HG03025 (cell line): ENCODE measurements at regions not wholly inside any gene's neighbourhood (a gene's known extent, or its start where the extent isn't known, plus 50 kb on each side); places are given as distances from the start of the nearest gene placed in this dataset.
"Not testable (repeated sequence)": the region's sequence is repeated elsewhere in the genome, so short reads cannot be mapped to it uniquely, and the experiment has no call there.

Source experiments
- ATAC-seq: cut with Tn5 transposase; IDR thresholded peaks from one replicate; pipeline ENCODE4 v1.9.1; 2021; ENCODE audit warnings: mild to moderate bottlenecking, moderate library complexity; ENCODE audit not compliant: unreplicated experiment, low FRiP score

GRCh38 chr12:97968641-97969197 lies 506.1 kb downstream of the RMST start:
- no peak for ATAC-seq

GRCh38 chr12:97977870-97978405 lies 515.3 kb downstream of the RMST start:
- ATAC-seq = no peak

DNA sequence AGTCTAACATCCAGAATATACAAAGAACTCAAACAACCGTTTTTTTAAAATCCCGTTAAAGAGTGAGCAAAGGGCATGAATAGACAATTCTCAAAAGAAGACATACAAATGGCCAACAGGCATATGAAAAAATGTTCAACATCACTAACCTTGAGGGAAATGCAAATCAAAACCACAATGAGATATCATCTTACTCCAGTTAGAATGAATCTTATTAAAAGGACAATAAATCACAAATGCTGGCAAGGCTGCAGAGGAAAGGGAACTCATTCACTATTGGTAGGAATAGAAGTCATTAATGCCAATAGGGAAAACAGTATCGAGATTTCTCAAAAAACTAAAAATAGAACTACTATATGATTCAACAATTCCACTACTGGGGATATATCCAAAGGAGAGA lies 520.1 kb downstream of the RMST start:
- ATAC-seq = no peak

- ATAC-seq = no peak
Measured at GRCh38 chr12:97983796-97984195, 521.2 kb downstream of the RMST start.

GRCh38 chr12:97984436-97984835 lies 521.8 kb downstream of the RMST start:
- ATAC-seq = no peak

GRCh38 chr12:97984974-97985580 lies 522.5 kb downstream of the RMST start:
- ATAC-seq = no peak

GRCh38 chr12:97985834-97986233 lies 523.2 kb downstream of the RMST start:
- no peak for ATAC-seq

GRCh38 chr12:97988588-97988987 lies 526.0 kb downstream of the RMST start:
- not testable (repeated sequence) for ATAC-seq

- no peak for ATAC-seq
Measured at GRCh38 chr12:97989366-97989940, 525.9 kb upstream of the TMPO start.

DNA sequence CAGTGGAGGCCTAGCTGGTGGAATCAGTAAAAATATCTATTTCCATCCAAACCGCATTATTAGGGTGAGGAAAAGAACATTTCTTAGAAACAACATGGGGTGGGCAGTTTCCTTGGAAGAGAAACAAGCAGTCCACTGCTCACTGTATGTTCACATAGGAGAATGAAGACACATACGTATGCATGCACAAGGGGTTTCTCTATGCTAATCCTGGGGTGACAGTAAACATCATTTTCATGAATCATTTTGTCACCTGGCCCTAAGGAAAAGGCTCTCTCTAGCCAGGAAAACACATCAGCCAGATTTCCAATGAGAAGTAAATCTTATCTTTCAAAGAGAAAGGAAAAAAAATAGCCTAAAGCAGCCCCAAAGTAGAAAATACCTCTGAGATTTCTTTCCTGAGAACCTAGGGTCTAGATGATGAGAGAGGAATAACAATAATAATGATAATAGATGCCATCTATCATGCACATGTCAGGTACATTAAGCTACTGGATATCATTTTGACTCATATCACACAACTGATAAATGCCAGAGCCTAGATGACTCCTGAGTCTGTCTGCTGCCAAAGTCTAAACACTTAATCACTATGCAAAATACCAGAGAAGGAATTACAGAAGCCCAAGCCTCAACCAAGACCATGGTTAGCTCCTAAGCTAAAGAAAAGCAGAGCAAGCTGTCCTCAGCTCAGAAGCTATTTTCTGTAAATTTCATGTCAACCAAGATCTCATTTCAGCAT lies 520.5 kb upstream of the TMPO start:
- no peak for ATAC-seq

GRCh38 chr12:97995559-97995958 lies 519.8 kb upstream of the TMPO start:
- ATAC-seq = no peak

- no peak for ATAC-seq
Measured at GRCh38 chr12:98001430-98001829, 514.0 kb upstream of the TMPO start.

DNA sequence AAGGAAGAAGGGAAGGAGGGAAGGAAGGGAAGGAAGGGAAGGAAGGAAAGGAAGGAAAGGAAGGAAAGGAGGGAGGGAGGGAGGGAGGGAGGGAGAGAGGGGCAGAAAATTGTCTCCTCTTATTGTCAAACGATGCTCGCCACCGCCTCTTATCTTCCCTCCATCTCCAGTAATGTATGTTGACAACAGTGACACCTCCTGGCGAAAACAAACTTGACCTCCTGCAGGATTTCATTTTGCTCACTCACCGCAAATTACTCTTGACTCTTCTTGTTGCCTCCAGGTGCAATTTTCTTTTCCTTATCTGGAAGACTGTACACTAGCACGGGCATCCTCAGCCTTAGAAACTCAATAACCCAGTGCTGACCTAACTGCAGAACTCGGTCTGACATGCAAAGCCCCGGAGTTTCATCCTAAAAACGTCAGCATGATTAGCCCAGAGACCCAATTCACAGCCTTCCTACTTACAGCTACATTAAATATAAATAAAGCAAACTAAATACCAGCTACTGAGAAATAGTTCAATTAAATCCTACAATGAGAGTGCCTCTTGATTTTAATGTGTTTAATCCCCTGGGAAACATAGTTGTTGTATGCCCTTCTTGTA lies 512.4 kb upstream of the TMPO start:
- peak; percentile 74 for ATAC-seq

DNA sequence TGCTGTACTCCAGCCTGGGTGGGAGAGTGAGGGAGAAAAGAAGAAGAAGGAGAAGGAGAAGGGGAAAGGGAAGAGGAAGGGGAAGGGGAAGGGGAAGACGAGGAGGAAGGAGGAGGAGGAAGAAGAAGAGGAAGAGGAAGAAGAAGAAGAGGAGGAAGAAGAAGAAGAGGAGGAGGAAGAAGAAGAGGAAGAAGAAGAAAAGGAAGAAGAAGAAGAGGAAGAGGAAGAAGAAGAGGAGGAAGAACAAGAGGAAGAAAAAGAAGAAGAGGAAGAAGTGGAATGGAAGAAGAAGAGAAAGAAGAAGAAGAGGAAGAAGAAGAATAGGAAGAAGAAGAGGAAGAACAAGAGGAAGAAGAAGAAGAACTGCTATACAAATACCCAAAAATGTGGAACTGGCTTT lies 507.4 kb upstream of the TMPO start:
- no peak for ATAC-seq

GRCh38 chr12:98013560-98013959 lies 501.8 kb upstream of the TMPO start:
- ATAC-seq = no peak

DNA sequence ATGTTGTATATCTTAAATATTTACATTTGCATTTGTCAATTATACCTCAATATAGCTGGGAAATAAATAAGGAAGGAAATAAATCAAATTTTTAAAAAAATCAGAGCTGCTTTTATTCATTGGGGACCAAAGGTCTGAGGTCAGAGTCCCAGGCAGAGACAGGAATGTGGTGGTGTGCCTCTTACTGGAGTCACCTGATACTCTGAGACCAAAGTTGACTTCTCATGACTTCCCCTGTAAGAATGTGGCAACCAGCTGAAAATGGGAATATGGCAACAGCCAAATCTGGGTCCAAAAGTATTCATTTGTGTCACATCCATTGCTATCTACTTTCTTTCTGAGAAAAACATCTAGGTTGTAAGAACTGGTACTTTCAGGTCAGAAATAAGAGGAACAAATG lies 496.6 kb upstream of the TMPO start:
- no peak for ATAC-seq

GRCh38 chr12:98020376-98020775 lies 495.0 kb upstream of the TMPO start:
- ATAC-seq = no peak

DNA sequence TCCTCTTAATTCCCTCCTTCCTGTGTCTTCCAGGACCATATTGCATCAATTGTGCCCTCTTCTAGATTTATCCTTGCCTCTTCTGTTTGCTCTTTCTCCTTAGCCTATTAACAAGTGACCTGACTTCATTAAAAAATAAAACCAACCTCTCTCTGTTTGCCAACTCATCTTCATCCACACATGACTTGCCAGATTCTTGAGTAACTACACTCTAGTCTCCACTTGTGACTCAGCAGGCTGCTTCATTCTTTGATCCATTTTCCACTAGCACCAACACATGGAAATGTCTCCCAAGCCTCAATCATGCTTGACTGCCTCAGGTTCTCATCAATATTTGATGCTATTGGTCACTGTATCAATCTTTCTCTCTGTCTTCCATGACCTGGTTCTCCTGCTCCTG lies 492.4 kb upstream of the TMPO start:
- ATAC-seq = no peak

- no peak for ATAC-seq
Measured at GRCh38 chr12:98037401-98038140, 477.8 kb upstream of the TMPO start.

GRCh38 chr12:98042668-98043067 lies 472.7 kb upstream of the TMPO start:
- ATAC-seq = no peak
